HG03432 (cell line): ENCODE measurements at regions not wholly inside any gene's neighbourhood (a gene's known extent, or its start where the extent isn't known, plus 50 kb on each side); places are given as distances from the start of the nearest gene placed in this dataset.
"Not testable (repeated sequence)": the region's sequence is repeated elsewhere in the genome, so short reads cannot be mapped to it uniquely, and the experiment has no call there.

Experiments
- ATAC-seq: cut with Tn5 transposase; IDR thresholded peaks from one replicate; pipeline ENCODE4 v1.9.1; 2021; ENCODE audit warnings: mild to moderate bottlenecking, moderate library complexity; ENCODE audit not compliant: unreplicated experiment

GRCh38 chr11:49817705-49818430, 134.3 kb upstream of the OR4C13 start:
- not testable (repeated sequence) for ATAC-seq

DNA sequence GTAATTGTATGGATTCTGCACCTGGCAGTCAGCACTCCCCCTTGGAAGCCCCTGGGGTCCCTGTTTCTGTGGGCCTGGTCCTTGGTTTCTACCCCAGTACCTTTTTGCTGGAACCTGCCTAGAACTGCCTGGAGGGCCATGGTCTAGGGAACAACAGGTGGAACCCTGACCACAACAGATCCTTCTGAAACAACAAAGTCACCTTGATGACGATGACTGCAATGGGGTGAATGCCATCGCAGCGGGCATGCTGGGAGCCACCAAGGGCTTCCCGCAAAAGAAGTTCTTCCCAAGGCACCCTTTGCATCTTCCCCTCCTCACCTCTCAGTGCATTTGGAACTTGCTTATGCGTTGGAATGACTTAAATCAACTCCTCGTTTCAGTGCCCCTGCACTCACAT, 129.0 kb upstream of the OR4C13 start:
- not testable (repeated sequence) for ATAC-seq

- ATAC-seq: not testable (repeated sequence)
Measured at GRCh38 chr11:49850541-49850940, 101.7 kb upstream of the OR4C13 start.

DNA sequence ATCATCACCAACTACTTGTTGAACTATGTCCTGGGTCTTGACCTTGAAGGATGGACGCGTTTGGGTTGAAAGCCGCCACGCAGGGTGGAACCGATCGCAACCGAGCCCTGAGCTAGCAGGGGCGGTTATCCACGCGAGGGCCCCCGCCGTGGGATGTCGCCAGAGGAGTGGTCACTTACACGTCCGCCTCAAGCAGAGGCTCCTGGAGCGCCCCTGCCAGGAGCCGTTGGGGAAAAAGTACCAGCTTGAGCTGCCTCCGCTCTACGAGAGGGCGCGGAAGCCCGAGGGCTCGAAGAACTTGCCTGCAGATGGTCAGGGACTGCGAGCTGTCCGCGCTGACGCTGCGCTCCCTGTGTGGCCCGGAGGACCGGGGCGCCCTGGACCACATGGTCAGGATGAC, 100.7 kb upstream of the OR4C13 start:
- no peak for ATAC-seq

DNA sequence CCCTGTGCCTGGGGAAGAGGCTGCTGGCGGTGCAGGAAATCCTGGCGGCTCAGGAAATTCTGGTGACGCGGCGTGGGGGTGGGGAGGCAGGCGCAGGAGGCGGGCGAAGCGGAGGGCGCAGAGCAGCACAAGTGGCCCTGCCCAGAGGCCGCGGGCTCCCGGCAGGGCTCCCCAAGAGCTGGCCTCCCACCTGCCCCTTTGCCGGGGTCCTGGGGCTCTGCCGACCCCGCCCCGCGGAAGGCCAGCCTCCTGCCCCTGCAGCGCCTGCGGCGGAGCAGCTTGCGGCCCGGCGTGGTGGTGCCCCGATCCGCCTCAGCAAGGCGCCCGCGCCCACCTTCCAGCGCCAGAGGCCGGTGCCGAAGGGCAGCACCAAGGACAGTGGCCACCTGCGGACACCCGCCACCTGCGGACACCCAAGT, 100.2 kb upstream of the OR4C13 start:
- no peak for ATAC-seq

GRCh38 chr11:49888875-49889274, 63.3 kb upstream of the OR4C13 start:
- not testable (repeated sequence) for ATAC-seq

GRCh38 chr11:49891910-49892671, 60.1 kb upstream of the OR4C13 start:
- ATAC-seq: not testable (repeated sequence)

GRCh38 chr11:49893442-49893841, 58.7 kb upstream of the OR4C13 start:
- not testable (repeated sequence) for ATAC-seq
